HEK293 (cell line): ENCODE measurements at regions not wholly inside any gene's neighbourhood (a gene's known extent, or its start where the extent isn't known, plus 50 kb on each side); places are given as distances from the start of the nearest gene placed in this dataset.

Source experiments
- CTCF ChIA-PET: fragments of 350-600 bp; formaldehyde crosslinking; extraction: SDS; loops from one replicate; lab custom pipeline; 2021; ENCODE audit warnings: antibody characterized with exemption; lab: Yijun Ruan, JAX
- POLR2A ChIA-PET: fragments of 300-600 bp; formaldehyde crosslinking; extraction: SDS; loops from one replicate; lab custom pipeline; 2020; ENCODE audit warnings: antibody characterized with exemption, inconsistent platforms; lab: Yijun Ruan, JAX
- H3K27ac ChIP-seq: fragments of 200-500 bp; sonication (Bioruptor generic); 2 replicates; pipeline ENCODE4 v1.5.1; 2014; ENCODE audit warnings: low read depth, low read length, control low read depth, inconsistent platforms; ENCODE audit errors: extremely low read depth
- H3K36me3 ChIP-seq, 2 experiments: fragments of 200-500 bp in 1 of 2; sonication (Bioruptor generic) in 1 of 2; 1 replicate in 1 of 2; 2 replicates in 1 of 2; pipeline ENCODE4 v1.5.1; 2014 to 2017; ENCODE audit warnings: inconsistent platforms in 2 of 2, low read length in 2 of 2; ENCODE audit not compliant: control insufficient read depth in 2 of 2, insufficient read depth in 1 of 2
- H3K4me1 ChIP-seq: fragments of 200-500 bp; sonication (Bioruptor generic); 2 replicates; pipeline ENCODE4 v1.5.1; 2014; ENCODE audit warnings: mild to moderate bottlenecking, low read length, inconsistent platforms; ENCODE audit not compliant: control insufficient read depth, insufficient read depth
- H3K4me3 ChIP-seq: 2 replicates; pipeline ENCODE4 v1.5.1; 2011; ENCODE audit warnings: low read depth, mild to moderate bottlenecking, control low read depth, low read length, moderate library complexity
- H3K9me3 ChIP-seq: fragments of 200-500 bp; sonication (Bioruptor generic); 2 replicates; pipeline ENCODE4 v1.5.1; 2014; ENCODE audit warnings: low read depth, low read length, inconsistent platforms; ENCODE audit not compliant: control insufficient read depth, insufficient read depth
- ATF2 ChIP-seq: fragments of 450-650 bp; formaldehyde crosslinking; IDR thresholded peaks from 2 replicates; pipeline ENCODE4 v1.5.1; 2016; ENCODE audit warnings: missing biosample characterization, missing genetic modification characterization, low read depth
- GLI4 ChIP-seq: fragments of 450-650 bp; formaldehyde crosslinking; IDR thresholded peaks from 2 replicates; pipeline ENCODE4 v1.5.1; 2016; ENCODE audit warnings: missing biosample characterization, missing genetic modification characterization
- PRDM6 ChIP-seq: fragments of 450-650 bp; formaldehyde crosslinking; IDR thresholded peaks from 2 replicates; pipeline ENCODE4 v1.5.1; 2017; ENCODE audit warnings: missing biosample characterization, missing genetic modification characterization
- TRIM28 ChIP-seq: IDR thresholded peaks from 2 replicates; pipeline ENCODE4 v1.6.1; 2011; ENCODE audit warnings: low read length, control low read depth, borderline replicate concordance
- ZBTB17 ChIP-seq: fragments of 450-650 bp; formaldehyde crosslinking; IDR thresholded peaks from 2 replicates; pipeline ENCODE4 v1.5.1; 2016; ENCODE audit warnings: missing biosample characterization, missing genetic modification characterization
- ZNF16 ChIP-seq: fragments of 450-650 bp; formaldehyde crosslinking; IDR thresholded peaks from 2 replicates; pipeline ENCODE4 v1.5.1; 2016; ENCODE audit warnings: low read depth, missing biosample characterization, missing genetic modification characterization
- ZNF174 ChIP-seq: fragments of 450-650 bp; formaldehyde crosslinking; IDR thresholded peaks from 2 replicates; pipeline ENCODE4 v1.5.0; 2017; ENCODE audit warnings: missing biosample characterization, mild to moderate bottlenecking, missing genetic modification characterization
- ZNF324 ChIP-seq: fragments of 450-650 bp; formaldehyde crosslinking; IDR thresholded peaks from 2 replicates; pipeline ENCODE4 v1.5.1; 2016; ENCODE audit warnings: missing biosample characterization, missing genetic modification characterization
- ZNF350 ChIP-seq: fragments of 450-650 bp; formaldehyde crosslinking; IDR thresholded peaks from 2 replicates; pipeline ENCODE4 v1.5.0; 2017; ENCODE audit warnings: missing biosample characterization, mild to moderate bottlenecking, missing genetic modification characterization
- ZNF394 ChIP-seq: fragments of 450-650 bp; formaldehyde crosslinking; IDR thresholded peaks from 2 replicates; pipeline ENCODE4 v1.5.1; 2016; ENCODE audit warnings: missing biosample characterization, missing genetic modification characterization, mild to moderate bottlenecking, moderate library complexity, borderline replicate concordance
- ZNF555 ChIP-seq: fragments of 450-650 bp; formaldehyde crosslinking; conservative IDR thresholded peaks from 2 replicates; pipeline ENCODE4 v1.5.1; 2017; ENCODE audit warnings: missing biosample characterization, mild to moderate bottlenecking, missing genetic modification characterization, inconsistent platforms
- TF ChIP-seq, protein P1 (sequence below): fragments of 450-650 bp; formaldehyde crosslinking; optimal IDR thresholded peaks from 2 replicates; pipeline ENCODE3; 2016; ENCODE audit warnings: missing biosample characterization, mild to moderate bottlenecking, missing genetic modification characterization
- TF ChIP-seq, protein P2 (sequence below): fragments of 450-650 bp; formaldehyde crosslinking; IDR thresholded peaks from 2 replicates; pipeline ENCODE4 v1.5.1; 2016; ENCODE audit warnings: missing biosample characterization, missing genetic modification characterization, borderline replicate concordance
- TF ChIP-seq, protein P3 (sequence below): fragments of 450-650 bp; formaldehyde crosslinking; IDR thresholded peaks from 2 replicates; pipeline ENCODE4 v1.5.1; 2016; ENCODE audit warnings: missing biosample characterization, missing genetic modification characterization
- TF ChIP-seq, protein P4 (sequence below): fragments of 450-650 bp; formaldehyde crosslinking; IDR thresholded peaks from 2 replicates; pipeline ENCODE4 v1.5.1; 2016; ENCODE audit warnings: missing biosample characterization, missing genetic modification characterization
- TF ChIP-seq, protein P5 (sequence below): fragments of 450-650 bp; formaldehyde crosslinking; IDR thresholded peaks from 2 replicates; pipeline ENCODE4 v1.5.1; 2016; ENCODE audit warnings: missing biosample characterization, missing genetic modification characterization, low read depth

GRCh38 chr16:52086901-52087300 is 460.0 kb downstream of the TOX3 start (continued):
- TF ChIP-seq, protein P1, sequence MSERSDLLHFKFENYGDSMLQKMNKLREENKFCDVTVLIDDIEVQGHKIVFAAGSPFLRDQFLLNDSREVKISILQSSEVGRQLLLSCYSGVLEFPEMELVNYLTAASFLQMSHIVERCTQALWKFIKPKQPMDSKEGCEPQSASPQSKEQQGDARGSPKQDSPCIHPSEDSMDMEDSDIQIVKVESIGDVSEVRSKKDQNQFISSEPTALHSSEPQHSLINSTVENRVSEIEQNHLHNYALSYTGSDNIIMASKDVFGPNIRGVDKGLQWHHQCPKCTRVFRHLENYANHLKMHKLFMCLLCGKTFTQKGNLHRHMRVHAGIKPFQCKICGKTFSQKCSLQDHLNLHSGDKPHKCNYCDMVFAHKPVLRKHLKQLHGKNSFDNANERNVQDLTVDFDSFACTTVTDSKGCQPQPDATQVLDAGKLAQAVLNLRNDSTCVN, result no peak
- no peak for TF ChIP-seq ZNF174 (tag by site-specific recombination)
- TF ChIP-seq ZNF555 (tag by site-specific recombination), result no peak
- TF ChIP-seq ZBTB17, result no peak
- no peak for TF ChIP-seq TRIM28
- TF ChIP-seq ZNF324 (tag by site-specific recombination), result no peak
- TF ChIP-seq GLI4 (tag by site-specific recombination), result no peak
- TF ChIP-seq, protein P2, sequence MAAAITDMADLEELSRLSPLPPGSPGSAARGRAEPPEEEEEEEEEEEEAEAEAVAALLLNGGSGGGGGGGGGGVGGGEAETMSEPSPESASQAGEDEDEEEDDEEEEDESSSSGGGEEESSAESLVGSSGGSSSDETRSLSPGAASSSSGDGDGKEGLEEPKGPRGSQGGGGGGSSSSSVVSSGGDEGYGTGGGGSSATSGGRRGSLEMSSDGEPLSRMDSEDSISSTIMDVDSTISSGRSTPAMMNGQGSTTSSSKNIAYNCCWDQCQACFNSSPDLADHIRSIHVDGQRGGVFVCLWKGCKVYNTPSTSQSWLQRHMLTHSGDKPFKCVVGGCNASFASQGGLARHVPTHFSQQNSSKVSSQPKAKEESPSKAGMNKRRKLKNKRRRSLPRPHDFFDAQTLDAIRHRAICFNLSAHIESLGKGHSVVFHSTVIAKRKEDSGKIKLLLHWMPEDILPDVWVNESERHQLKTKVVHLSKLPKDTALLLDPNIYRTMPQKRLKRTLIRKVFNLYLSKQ, result no peak
- TF ChIP-seq ZNF350 (tag by site-specific recombination), result no peak

GRCh38 chr16:52078716-52079655 is 468.0 kb downstream of the TOX3 start:
- no peak overlapping the region for H3K27ac ChIP-seq
- no peak overlapping the region for H3K4me3 ChIP-seq
- no peaks in the 10 kb centered on the region for H3K9me3 ChIP-seq
- ChIA-PET CTCF (no interaction called here), POLR2A (no interaction called here)
- no peaks in the 10 kb centered on the region for H3K4me1 ChIP-seq
- H3K36me3 ChIP-seq, result no peaks in the 10 kb centered on the region
- TF ChIP-seq ZNF324 (tag by site-specific recombination) (no peak), PRDM6 (tag by site-specific recombination) (no peak), ATF2 (tag by site-specific recombination) (no peak), ZNF16 (tag by site-specific recombination) (no peak), TRIM28 (no peak), ZNF394 (tag by site-specific recombination) (no peak)
- TF ChIP-seq, protein P3, sequence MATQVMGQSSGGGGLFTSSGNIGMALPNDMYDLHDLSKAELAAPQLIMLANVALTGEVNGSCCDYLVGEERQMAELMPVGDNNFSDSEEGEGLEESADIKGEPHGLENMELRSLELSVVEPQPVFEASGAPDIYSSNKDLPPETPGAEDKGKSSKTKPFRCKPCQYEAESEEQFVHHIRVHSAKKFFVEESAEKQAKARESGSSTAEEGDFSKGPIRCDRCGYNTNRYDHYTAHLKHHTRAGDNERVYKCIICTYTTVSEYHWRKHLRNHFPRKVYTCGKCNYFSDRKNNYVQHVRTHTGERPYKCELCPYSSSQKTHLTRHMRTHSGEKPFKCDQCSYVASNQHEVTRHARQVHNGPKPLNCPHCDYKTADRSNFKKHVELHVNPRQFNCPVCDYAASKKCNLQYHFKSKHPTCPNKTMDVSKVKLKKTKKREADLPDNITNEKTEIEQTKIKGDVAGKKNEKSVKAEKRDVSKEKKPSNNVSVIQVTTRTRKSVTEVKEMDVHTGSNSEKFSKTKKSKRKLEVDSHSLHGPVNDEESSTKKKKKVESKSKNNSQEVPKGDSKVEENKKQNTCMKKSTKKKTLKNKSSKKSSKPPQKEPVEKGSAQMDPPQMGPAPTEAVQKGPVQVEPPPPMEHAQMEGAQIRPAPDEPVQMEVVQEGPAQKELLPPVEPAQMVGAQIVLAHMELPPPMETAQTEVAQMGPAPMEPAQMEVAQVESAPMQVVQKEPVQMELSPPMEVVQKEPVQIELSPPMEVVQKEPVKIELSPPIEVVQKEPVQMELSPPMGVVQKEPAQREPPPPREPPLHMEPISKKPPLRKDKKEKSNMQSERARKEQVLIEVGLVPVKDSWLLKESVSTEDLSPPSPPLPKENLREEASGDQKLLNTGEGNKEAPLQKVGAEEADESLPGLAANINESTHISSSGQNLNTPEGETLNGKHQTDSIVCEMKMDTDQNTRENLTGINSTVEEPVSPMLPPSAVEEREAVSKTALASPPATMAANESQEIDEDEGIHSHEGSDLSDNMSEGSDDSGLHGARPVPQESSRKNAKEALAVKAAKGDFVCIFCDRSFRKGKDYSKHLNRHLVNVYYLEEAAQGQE (tag by site-specific recombination), result no peak
- TF ChIP-seq, protein P4, sequence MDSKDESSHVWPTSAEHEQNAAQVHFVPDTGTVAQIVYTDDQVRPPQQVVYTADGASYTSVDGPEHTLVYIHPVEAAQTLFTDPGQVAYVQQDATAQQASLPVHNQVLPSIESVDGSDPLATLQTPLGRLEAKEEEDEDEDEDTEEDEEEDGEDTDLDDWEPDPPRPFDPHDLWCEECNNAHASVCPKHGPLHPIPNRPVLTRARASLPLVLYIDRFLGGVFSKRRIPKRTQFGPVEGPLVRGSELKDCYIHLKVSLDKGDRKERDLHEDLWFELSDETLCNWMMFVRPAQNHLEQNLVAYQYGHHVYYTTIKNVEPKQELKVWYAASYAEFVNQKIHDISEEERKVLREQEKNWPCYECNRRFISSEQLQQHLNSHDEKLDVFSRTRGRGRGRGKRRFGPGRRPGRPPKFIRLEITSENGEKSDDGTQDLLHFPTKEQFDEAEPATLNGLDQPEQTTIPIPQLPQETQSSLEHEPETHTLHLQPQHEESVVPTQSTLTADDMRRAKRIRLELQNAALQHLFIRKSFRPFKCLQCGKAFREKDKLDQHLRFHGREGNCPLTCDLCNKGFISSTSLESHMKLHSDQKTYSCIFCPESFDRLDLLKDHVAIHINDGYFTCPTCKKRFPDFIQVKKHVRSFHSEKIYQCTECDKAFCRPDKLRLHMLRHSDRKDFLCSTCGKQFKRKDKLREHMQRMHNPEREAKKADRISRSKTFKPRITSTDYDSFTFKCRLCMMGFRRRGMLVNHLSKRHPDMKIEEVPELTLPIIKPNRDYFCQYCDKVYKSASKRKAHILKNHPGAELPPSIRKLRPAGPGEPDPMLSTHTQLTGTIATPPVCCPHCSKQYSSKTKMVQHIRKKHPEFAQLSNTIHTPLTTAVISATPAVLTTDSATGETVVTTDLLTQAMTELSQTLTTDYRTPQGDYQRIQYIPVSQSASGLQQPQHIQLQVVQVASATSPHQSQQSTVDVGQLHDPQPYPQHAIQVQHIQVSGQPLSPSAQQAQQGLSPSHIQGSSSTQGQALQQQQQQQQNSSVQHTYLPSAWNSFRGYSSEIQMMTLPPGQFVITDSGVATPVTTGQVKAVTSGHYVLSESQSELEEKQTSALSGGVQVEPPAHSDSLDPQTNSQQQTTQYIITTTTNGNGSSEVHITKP (tag by site-specific recombination), result no peak
- TF ChIP-seq, protein P5, sequence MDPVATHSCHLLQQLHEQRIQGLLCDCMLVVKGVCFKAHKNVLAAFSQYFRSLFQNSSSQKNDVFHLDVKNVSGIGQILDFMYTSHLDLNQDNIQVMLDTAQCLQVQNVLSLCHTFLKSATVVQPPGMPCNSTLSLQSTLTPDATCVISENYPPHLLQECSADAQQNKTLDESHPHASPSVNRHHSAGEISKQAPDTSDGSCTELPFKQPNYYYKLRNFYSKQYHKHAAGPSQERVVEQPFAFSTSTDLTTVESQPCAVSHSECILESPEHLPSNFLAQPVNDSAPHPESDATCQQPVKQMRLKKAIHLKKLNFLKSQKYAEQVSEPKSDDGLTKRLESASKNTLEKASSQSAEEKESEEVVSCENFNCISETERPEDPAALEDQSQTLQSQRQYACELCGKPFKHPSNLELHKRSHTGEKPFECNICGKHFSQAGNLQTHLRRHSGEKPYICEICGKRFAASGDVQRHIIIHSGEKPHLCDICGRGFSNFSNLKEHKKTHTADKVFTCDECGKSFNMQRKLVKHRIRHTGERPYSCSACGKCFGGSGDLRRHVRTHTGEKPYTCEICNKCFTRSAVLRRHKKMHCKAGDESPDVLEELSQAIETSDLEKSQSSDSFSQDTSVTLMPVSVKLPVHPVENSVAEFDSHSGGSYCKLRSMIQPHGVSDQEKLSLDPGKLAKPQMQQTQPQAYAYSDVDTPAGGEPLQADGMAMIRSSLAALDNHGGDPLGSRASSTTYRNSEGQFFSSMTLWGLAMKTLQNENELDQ (tag by site-specific recombination), result no peak
- TF ChIP-seq, protein P1, result no peak
